ENCODE measurements at regions not wholly inside any gene's neighbourhood (a gene's known extent, or its start where the extent isn't known, plus 50 kb on each side); places are given as distances from the start of the nearest gene placed in this dataset.

- Histone ChIP-seq H3K36me3 (replicated peaks in 1 of 2; ENCODE audit: insufficient read depth in 1 of 2, low read depth in 2 of 2) (no peaks in the 10 kb centered on the region), H3K4me3 (no peak overlapping the region), H3K27ac (no peak overlapping the region), H3K27me3 (no peaks in the 10 kb centered on the region), H3K4me1 (peaks cover 10% of the 10 kb centered on the region), H3K9me3 (no peaks in the 10 kb centered on the region)
- ATAC-seq (no peak), DNase-seq (no peak)
- TF ChIP-seq POLR2A (IDR thresholded peaks at IDR 0.05) (no peak), CTCF (IDR thresholded peaks at IDR 0.05) (no peak)
- intact Hi-C loops (cut with DNase I): no loop called here
- WGBS, 2 donors: 56 to 62% methylated on average over 4 of the region's 4 CpGs
Measured at GRCh38 chr4:181536196-181536746, 706.9 kb upstream of the TENM3 start.

GRCh38 chr4:181536811-181537434 lies 706.3 kb upstream of the TENM3 start:
- intact Hi-C loops (cut with DNase I): no loop called here
- DNase-seq: no peak
- peak; percentile 47 for ATAC-seq
- Histone ChIP-seq H3K27ac (no peak overlapping the region), H3K4me3 (no peak overlapping the region), H3K27me3 (no peaks in the 10 kb centered on the region), H3K4me1 (peaks cover 10% of the 10 kb centered on the region), H3K36me3 (replicated peaks in 1 of 2; ENCODE audit: insufficient read depth in 1 of 2, low read depth in 2 of 2) (no peaks in the 10 kb centered on the region), H3K9me3 (no peaks in the 10 kb centered on the region)
- 24 to 30% methylated on average over 5 of the region's 5 CpGs for WGBS, 2 donors
- TF ChIP-seq POLR2A (IDR thresholded peaks at IDR 0.05): no peak
- no peak for TF ChIP-seq CTCF (IDR thresholded peaks at IDR 0.05)

- intact Hi-C loops (cut with DNase I): no loop called here
- no peak for ATAC-seq
- DNase-seq: no peak
Measured at GRCh38 chr4:181538431-181538830, 704.8 kb upstream of the TENM3 start.

GRCh38 chr4:181541396-181541795 lies 701.8 kb upstream of the TENM3 start:
- H3K9me3 ChIP-seq: no peaks in the 10 kb centered on the region
- no peak for ATAC-seq
- intact Hi-C loops (cut with DNase I): no loop called here
- TF ChIP-seq POLR2A (IDR thresholded peaks at IDR 0.05) (no peak), CTCF (IDR thresholded peaks at IDR 0.05) (no peak)
- WGBS, 2 donors: 72 to 74% methylated on average over 2 of the region's 2 CpGs
- H3K27ac ChIP-seq: no peak overlapping the region
- H3K4me3 ChIP-seq: no peak overlapping the region
- H3K36me3 ChIP-seq (replicated peaks in 1 of 2; ENCODE audit: insufficient read depth in 1 of 2, low read depth in 2 of 2): no peaks in the 10 kb centered on the region
- peaks cover 8% of the 10 kb centered on the region for H3K4me1 ChIP-seq
- DNase-seq: no peak
- no peaks in the 10 kb centered on the region for H3K27me3 ChIP-seq

More at GRCh38 chr4:181538431-181538830, 704.8 kb upstream of the TENM3 start:
- H3K4me3 ChIP-seq: no peak overlapping the region
- no peak overlapping the region for H3K27ac ChIP-seq
- H3K27me3 ChIP-seq: no peaks in the 10 kb centered on the region
- H3K36me3 ChIP-seq (replicated peaks in 1 of 2; ENCODE audit: insufficient read depth in 1 of 2, low read depth in 2 of 2): no peaks in the 10 kb centered on the region
- no peaks in the 10 kb centered on the region for H3K9me3 ChIP-seq
- peaks cover 10% of the 10 kb centered on the region for H3K4me1 ChIP-seq
- 52 to 59% methylated on average over 3 of the region's 3 CpGs for WGBS, 2 donors
- TF ChIP-seq POLR2A (IDR thresholded peaks at IDR 0.05): no peak

GRCh38 chr4:181548873-181549575 lies 694.2 kb upstream of the TENM3 start:
- Histone ChIP-seq H3K9me3 (no peaks in the 10 kb centered on the region), H3K27ac (no peak overlapping the region), H3K4me1 (no peaks in the 10 kb centered on the region), H3K36me3 (replicated peaks in 1 of 2; ENCODE audit: insufficient read depth in 1 of 2, low read depth in 2 of 2) (no peaks in the 10 kb centered on the region), H3K27me3 (no peaks in the 10 kb centered on the region), H3K4me3 (no peak overlapping the region)
- ATAC-seq (no peak), DNase-seq (no peak)
- TF ChIP-seq CTCF (IDR thresholded peaks at IDR 0.05): no peak
- TF ChIP-seq POLR2A (IDR thresholded peaks at IDR 0.05): no peak
- intact Hi-C loops (cut with DNase I): no loop called here
- WGBS, 2 donors: 66 to 74% methylated on average over 9 of the region's 9 CpGs
